Common myeloid progenitor, CD34-positive (primary cell): ENCODE measurements at regions not wholly inside any gene's neighbourhood (a gene's known extent, or its start where the extent isn't known, plus 50 kb on each side); places are given as distances from the start of the nearest gene placed in this dataset.

Source experiments
- CTCF ChIA-PET: fragments of 350-600 bp; sonication (Branson Sonifier 250); formaldehyde crosslinking; loops from one replicate; lab custom pipeline; 2021; ENCODE audit warnings: antibody characterized with exemption; lab: Charles Lee
- POLR2A ChIA-PET: fragments of 350-600 bp; sonication (Branson Sonifier 250); formaldehyde crosslinking; loops from one replicate; lab custom pipeline; 2021; ENCODE audit warnings: antibody characterized with exemption; lab: Charles Lee
- DNase-seq, 3 donors: peaks; one replicate each; pipeline versions ENCODE4 v3.0.0 to v3.0.0-alpha.2; 2013
- H3K27ac ChIP-seq, 2 experiments: 1 replicate in 1 of 2; 2 replicates in 1 of 2; pipeline ENCODE4 v1.7.0; 2013; ENCODE audit warnings: inconsistent platforms in 2 of 2, low read length in 2 of 2, mild to moderate bottlenecking in 2 of 2, low read depth in 1 of 2, moderate library complexity in 1 of 2; ENCODE audit not compliant: severe bottlenecking in 2 of 2, insufficient read depth in 1 of 2, poor library complexity in 1 of 2
- H3K27me3 ChIP-seq, 5 experiments: replicated peaks in 2 of 5; 1 replicate in 3 of 5; 2 replicates in 2 of 5; pipeline versions ENCODE4 v1.6.1 to v1.7.0; 2013; ENCODE audit warnings: low read length in 4 of 5, mild to moderate bottlenecking in 2 of 5, moderate library complexity in 2 of 5, inconsistent platforms in 1 of 5; ENCODE audit not compliant: insufficient read depth in 5 of 5, control insufficient read depth in 4 of 5
- H3K36me3 ChIP-seq, 4 experiments: 1 replicate in 2 of 4; 2 replicates in 2 of 4; pipeline versions ENCODE4 v1.6.1 to v1.7.0; 2013; ENCODE audit warnings: low read length in 3 of 4, control low read depth in 1 of 4, mild to moderate bottlenecking in 1 of 4; ENCODE audit not compliant: control insufficient read depth in 4 of 4, insufficient read depth in 4 of 4
- H3K4me1 ChIP-seq, 4 experiments: 1 replicate in 3 of 4; 2 replicates in 1 of 4; pipeline versions ENCODE4 v1.6.1 to v1.7.1; 2013; ENCODE audit warnings: low read length in 3 of 4, mild to moderate bottlenecking in 3 of 4, control low read depth in 1 of 4, inconsistent platforms in 1 of 4, moderate library complexity in 1 of 4; ENCODE audit not compliant: control insufficient read depth in 4 of 4, insufficient read depth in 4 of 4; ENCODE audit errors: control extremely low read depth in 1 of 4
- H3K4me3 ChIP-seq, 7 experiments: 1 replicate in 4 of 7; 2 replicates in 3 of 7; pipeline versions ENCODE4 v1.5.1 to v1.7.0; 2013; ENCODE audit warnings: mild to moderate bottlenecking in 7 of 7, low read length in 6 of 7, moderate library complexity in 6 of 7, inconsistent platforms in 2 of 7, low read depth in 2 of 7, control low read depth in 1 of 7; ENCODE audit not compliant: insufficient read depth in 4 of 7, control insufficient read depth in 1 of 7; ENCODE audit errors: extremely low read depth in 1 of 7
- H3K9me3 ChIP-seq, 5 experiments: 1 replicate in 4 of 5; 2 replicates in 1 of 5; pipeline versions ENCODE4 v1.6.1 to v1.7.1; 2013; ENCODE audit warnings: low read length in 4 of 5, mild to moderate bottlenecking in 2 of 5, inconsistent platforms in 1 of 5, low read depth in 1 of 5, moderate library complexity in 1 of 5; ENCODE audit not compliant: control insufficient read depth in 4 of 5, insufficient read depth in 2 of 5; ENCODE audit errors: control extremely low read depth in 1 of 5
- WGBS: methylation state at CpG from one replicate; pipeline ENCODE4 v1.1.5; 2013; ENCODE audit not compliant: insufficient coverage; 5-methylcytosine and 5-hydroxymethylcytosine counted together

- Histone ChIP-seq H3K4me3 (no peak overlapping the region), H3K27me3 (no peaks in the 10 kb centered on the region), H3K36me3 (no peaks in the 10 kb centered on the region), H3K27ac (no peak overlapping the region), H3K4me1 (peaks cover 14 to 37% (median 26%) of the 10 kb centered on the region in 4 experiments), H3K9me3 (no peaks in the 10 kb centered on the region)
- DNase-seq: peak; percentile 32 to 66 (median 58)
- ChIA-PET POLR2A (no interaction called here), CTCF (no interaction called here)
- 88% methylated on average over 5 of the region's 10 CpGs for WGBS
These were observed 369.9 kb upstream of the MCTP2 start for GRCh38 chr15:93861413-93861812.

- DNase-seq: no peak
- 90% methylated on average over 4 of the region's 4 CpGs for WGBS
- H3K27ac ChIP-seq: no peak overlapping the region
- H3K9me3 ChIP-seq: peaks cover 0 to 3% (median 0%) of the 10 kb centered on the region in 5 experiments
- CTCF ChIA-PET: no interaction called here
- no peak overlapping the region for H3K4me3 ChIP-seq
- POLR2A ChIA-PET: no interaction called here
- H3K4me1 ChIP-seq: peaks cover 14 to 36% (median 26%) of the 10 kb centered on the region in 4 experiments
- H3K36me3 ChIP-seq: no peaks in the 10 kb centered on the region
- no peaks in the 10 kb centered on the region for H3K27me3 ChIP-seq
These were observed 370.7 kb upstream of the MCTP2 start for GRCh38 chr15:93860701-93861100.

GRCh38 chr15:93859176-93859575, 372.2 kb upstream of the MCTP2 start:
- DNase-seq: peak in 1 of 3 donors; percentile 12
- Histone ChIP-seq H3K27me3 (no peaks in the 10 kb centered on the region), H3K27ac (no peak overlapping the region), H3K9me3 (peaks cover 0 to 3% (median 0%) of the 10 kb centered on the region in 5 experiments), H3K36me3 (no peaks in the 10 kb centered on the region), H3K4me3 (no peak overlapping the region), H3K4me1 (peaks cover 14 to 32% (median 26%) of the 10 kb centered on the region in 4 experiments)
- POLR2A ChIA-PET: no interaction called here
- CTCF ChIA-PET: no interaction called here
- 100% methylated on average over 3 of the region's 3 CpGs for WGBS

- DNase-seq: no peak
- Histone ChIP-seq H3K36me3 (no peaks in the 10 kb centered on the region), H3K9me3 (peaks cover 0 to 3% (median 0%) of the 10 kb centered on the region in 5 experiments), H3K27ac (no peak overlapping the region), H3K27me3 (peaks cover 0 to 3% (median 0%) of the 10 kb centered on the region in 5 experiments), H3K4me3 (no peak overlapping the region), H3K4me1 (no peaks in the 10 kb centered on the region)
- 94% methylated on average over 3 of the region's 4 CpGs for WGBS
- POLR2A ChIA-PET: no interaction called here
- CTCF ChIA-PET: no interaction called here
These were observed 376.1 kb upstream of the MCTP2 start for GRCh38 chr15:93855181-93855826.

GRCh38 chr15:93854088-93854487, 377.3 kb upstream of the MCTP2 start:
- ChIA-PET CTCF (no interaction called here), POLR2A (no interaction called here)
- WGBS: 100% methylated on average over 2 of the region's 3 CpGs
- Histone ChIP-seq H3K9me3 (peaks cover 0 to 3% (median 0%) of the 10 kb centered on the region in 5 experiments), H3K4me3 (no peak overlapping the region), H3K27ac (no peak overlapping the region), H3K36me3 (no peaks in the 10 kb centered on the region), H3K27me3 (peaks cover 0 to 3% (median 0%) of the 10 kb centered on the region in 5 experiments), H3K4me1 (no peaks in the 10 kb centered on the region)
- DNase-seq: no peak

- ChIA-PET CTCF (interaction anchor here (1.5 kb wide), 1 partner anchor 56 kb away, joined by 3 read pairs; no protein-coding TSS in a partner anchor), POLR2A (no interaction called here)
- no peak overlapping the region for H3K4me3 ChIP-seq
- peaks cover 0 to 3% (median 0%) of the 10 kb centered on the region in 5 experiments for H3K9me3 ChIP-seq
- peaks cover 0 to 3% (median 0%) of the 10 kb centered on the region in 5 experiments for H3K27me3 ChIP-seq
- H3K36me3 ChIP-seq: no peaks in the 10 kb centered on the region
- no peaks in the 10 kb centered on the region for H3K4me1 ChIP-seq
- no peak for DNase-seq
- no peak overlapping the region for H3K27ac ChIP-seq
- 100% methylated on average over 3 of the region's 4 CpGs for WGBS
These were observed 378.6 kb upstream of the MCTP2 start for GRCh38 chr15:93852761-93853160.

- Histone ChIP-seq H3K27ac (no peak overlapping the region), H3K9me3 (no peaks in the 10 kb centered on the region), H3K4me1 (no peaks in the 10 kb centered on the region), H3K27me3 (peaks cover 0 to 2% (median 0%) of the 10 kb centered on the region in 5 experiments), H3K4me3 (no peak overlapping the region), H3K36me3 (no peaks in the 10 kb centered on the region)
- DNase-seq: no peak
- POLR2A ChIA-PET: no interaction called here
- 89% methylated on average over 1 of the region's 1 CpG for WGBS
- CTCF ChIA-PET: no interaction called here
These were observed 382.9 kb upstream of the MCTP2 start for GRCh38 chr15:93848490-93848889.
